ENCODE measurements at regions not wholly inside any gene's neighbourhood (a gene's known extent, or its start where the extent isn't known, plus 50 kb on each side); places are given as distances from the start of the nearest gene placed in this dataset.

DNA sequence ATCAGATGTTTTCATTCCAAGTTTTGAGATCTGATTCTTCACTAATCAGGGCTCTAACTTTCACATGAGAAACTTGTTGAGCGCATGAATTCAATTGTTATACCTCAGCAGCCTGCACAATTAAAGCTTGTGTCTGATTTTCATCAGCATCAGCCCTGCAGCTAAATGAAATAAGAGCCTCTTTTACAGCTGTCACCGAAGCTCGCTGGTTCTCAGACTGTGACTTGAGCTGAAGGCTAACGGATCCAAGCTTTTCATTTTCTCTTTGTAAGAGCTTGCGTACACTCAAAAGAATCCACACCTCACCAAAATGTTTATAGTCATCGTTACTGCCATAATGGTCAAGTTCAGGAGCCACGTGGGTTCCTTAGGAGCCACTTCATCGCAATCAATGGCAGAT is 65.5 kb upstream of the BEGAIN start:
- POLR2A ChIA-PET, result no interaction called here
- no peak overlapping the region for H3K27ac Mint-ChIP-seq (ENCODE audit: low read depth, unreplicated experiment)
- peaks cover 5% of the 10 kb centered on the region for H3K4me1 Mint-ChIP-seq (ENCODE audit: insufficient read depth, unreplicated experiment)
- intact Hi-C loops (cut with micrococcal nuclease), result no loop called here
- H3K9me3 Mint-ChIP-seq (ENCODE audit: unreplicated experiment), result no peaks in the 10 kb centered on the region
- no TSS peak for BruUV-seq (replicated peaks)
- peaks cover 11% of the 10 kb centered on the region for H3K27me3 Mint-ChIP-seq (ENCODE audit: insufficient read depth, unreplicated experiment)
- DNase-seq (ENCODE audit: unreplicated experiment), result no peak
- H3K36me3 Mint-ChIP-seq (ENCODE audit: insufficient read depth, unreplicated experiment), result no peaks in the 10 kb centered on the region
- TF ChIP-seq, protein P1, sequence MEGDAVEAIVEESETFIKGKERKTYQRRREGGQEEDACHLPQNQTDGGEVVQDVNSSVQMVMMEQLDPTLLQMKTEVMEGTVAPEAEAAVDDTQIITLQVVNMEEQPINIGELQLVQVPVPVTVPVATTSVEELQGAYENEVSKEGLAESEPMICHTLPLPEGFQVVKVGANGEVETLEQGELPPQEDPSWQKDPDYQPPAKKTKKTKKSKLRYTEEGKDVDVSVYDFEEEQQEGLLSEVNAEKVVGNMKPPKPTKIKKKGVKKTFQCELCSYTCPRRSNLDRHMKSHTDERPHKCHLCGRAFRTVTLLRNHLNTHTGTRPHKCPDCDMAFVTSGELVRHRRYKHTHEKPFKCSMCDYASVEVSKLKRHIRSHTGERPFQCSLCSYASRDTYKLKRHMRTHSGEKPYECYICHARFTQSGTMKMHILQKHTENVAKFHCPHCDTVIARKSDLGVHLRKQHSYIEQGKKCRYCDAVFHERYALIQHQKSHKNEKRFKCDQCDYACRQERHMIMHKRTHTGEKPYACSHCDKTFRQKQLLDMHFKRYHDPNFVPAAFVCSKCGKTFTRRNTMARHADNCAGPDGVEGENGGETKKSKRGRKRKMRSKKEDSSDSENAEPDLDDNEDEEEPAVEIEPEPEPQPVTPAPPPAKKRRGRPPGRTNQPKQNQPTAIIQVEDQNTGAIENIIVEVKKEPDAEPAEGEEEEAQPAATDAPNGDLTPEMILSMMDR (IDR thresholded peaks at IDR 0.05; ENCODE audit: unreplicated experiment), result no peak
- CTCF ChIA-PET, result interaction anchor here (0.7 to 2.5 kb wide), 8 partner anchors 9 to 642 kb away, joined by 3 to 12 read pairs (median 4); no protein-coding TSS in a partner anchor
- no peak overlapping the region for H3K4me3 Mint-ChIP-seq (ENCODE audit: unreplicated experiment)

DNA sequence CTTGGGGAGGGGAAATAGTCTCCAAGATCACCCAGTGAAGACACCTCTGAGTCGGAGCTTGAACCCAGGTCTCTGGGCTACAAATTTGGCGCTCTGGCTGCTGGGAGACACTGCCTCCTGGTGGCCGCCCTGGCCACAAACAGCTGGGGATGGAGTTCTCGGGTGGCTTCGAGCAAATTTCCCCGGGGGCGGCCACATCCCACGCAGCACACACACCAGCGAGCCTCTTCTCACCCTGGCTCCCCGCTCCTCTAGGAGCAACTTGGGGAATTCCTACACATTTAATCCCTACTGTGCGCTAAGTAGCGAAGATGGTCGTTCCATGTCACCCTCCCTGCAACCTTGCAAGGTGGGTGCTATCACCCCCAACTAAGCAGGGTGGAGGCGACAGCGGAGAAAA is 66.2 kb upstream of the BEGAIN start:
- intact Hi-C loops (cut with micrococcal nuclease), result no loop called here
- Mint-ChIP-seq H3K9me3 (ENCODE audit: unreplicated experiment) (no peaks in the 10 kb centered on the region), H3K27me3 (ENCODE audit: insufficient read depth, unreplicated experiment) (peaks cover 11% of the 10 kb centered on the region), H3K36me3 (ENCODE audit: insufficient read depth, unreplicated experiment) (no peaks in the 10 kb centered on the region), H3K4me1 (ENCODE audit: insufficient read depth, unreplicated experiment) (peaks cover 5% of the 10 kb centered on the region), H3K4me3 (ENCODE audit: unreplicated experiment) (no peak overlapping the region), H3K27ac (ENCODE audit: low read depth, unreplicated experiment) (no peak overlapping the region)
- ChIA-PET CTCF (interaction anchor here (0.6 to 2.5 kb wide), 7 partner anchors 8 to 642 kb away, joined by 3 to 12 read pairs (median 5); no protein-coding TSS in a partner anchor), POLR2A (no interaction called here)
- no TSS peak for BruUV-seq (replicated peaks)
- TF ChIP-seq, protein P1 (IDR thresholded peaks at IDR 0.05; ENCODE audit: unreplicated experiment), result peak; percentile 61
- no peak for DNase-seq (ENCODE audit: unreplicated experiment)

DNA sequence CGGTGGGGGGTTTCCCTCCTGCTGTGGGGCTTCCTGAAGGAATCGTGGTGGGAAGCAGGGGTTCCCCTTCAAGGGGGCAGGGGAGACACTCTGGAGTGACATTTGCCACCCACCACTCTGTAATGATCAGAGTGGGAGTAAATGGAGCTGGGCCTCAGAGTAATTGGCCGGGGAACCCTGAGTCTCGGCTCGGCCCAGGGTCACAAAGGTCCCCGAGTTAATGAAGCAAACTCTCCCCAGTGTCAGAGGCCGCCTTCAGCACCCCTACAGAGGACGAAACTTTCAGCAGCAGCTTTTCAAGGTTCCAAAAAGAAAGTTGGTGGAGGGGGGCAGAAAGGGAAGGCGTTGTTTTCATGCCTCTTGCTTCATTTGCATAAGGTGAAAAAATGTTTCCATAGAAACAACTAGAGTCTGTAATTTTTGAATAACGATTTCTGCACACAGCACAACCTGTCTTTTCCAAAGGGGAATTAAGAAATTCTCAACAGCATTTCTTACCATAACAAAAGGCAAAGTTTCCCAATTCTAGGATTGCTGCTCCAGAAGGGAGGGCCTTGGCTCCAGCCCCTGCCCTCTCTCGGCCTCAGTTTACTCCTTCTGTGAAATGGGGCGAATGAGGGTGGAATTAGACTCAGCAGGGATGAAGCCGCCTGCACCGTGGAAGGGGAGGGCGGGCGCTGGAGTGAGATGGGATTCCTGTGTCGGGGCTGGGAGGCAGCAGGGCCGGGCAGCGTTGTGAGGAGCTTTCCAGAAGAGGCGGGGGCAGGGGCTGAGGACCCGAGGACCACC is 67.0 kb upstream of the BEGAIN start:
- TF ChIP-seq, protein P1 (IDR thresholded peaks at IDR 0.05; ENCODE audit: unreplicated experiment), result no peak
- H3K27me3 Mint-ChIP-seq (ENCODE audit: insufficient read depth, unreplicated experiment), result peaks cover 11% of the 10 kb centered on the region
- ChIA-PET POLR2A (no interaction called here), CTCF (interaction anchor here (0.6 to 2.4 kb wide), 5 partner anchors 9 to 448 kb away, joined by 3 to 9 read pairs (median 3); no protein-coding TSS in a partner anchor)
- H3K27ac Mint-ChIP-seq (ENCODE audit: low read depth, unreplicated experiment), result no peak overlapping the region
- peaks cover under 1% of the 10 kb centered on the region for H3K4me1 Mint-ChIP-seq (ENCODE audit: insufficient read depth, unreplicated experiment)
- no peaks in the 10 kb centered on the region for H3K36me3 Mint-ChIP-seq (ENCODE audit: insufficient read depth, unreplicated experiment)
- intact Hi-C loops (cut with micrococcal nuclease), result loop anchor here (1.0 kb wide), 1 partner anchor 247 kb away; no protein-coding TSS in a partner anchor
- BruUV-seq (replicated peaks), result no TSS peak
- H3K9me3 Mint-ChIP-seq (ENCODE audit: unreplicated experiment), result no peaks in the 10 kb centered on the region
- no peak overlapping the region for H3K4me3 Mint-ChIP-seq (ENCODE audit: unreplicated experiment)
- DNase-seq (ENCODE audit: unreplicated experiment), result no peak

DNA sequence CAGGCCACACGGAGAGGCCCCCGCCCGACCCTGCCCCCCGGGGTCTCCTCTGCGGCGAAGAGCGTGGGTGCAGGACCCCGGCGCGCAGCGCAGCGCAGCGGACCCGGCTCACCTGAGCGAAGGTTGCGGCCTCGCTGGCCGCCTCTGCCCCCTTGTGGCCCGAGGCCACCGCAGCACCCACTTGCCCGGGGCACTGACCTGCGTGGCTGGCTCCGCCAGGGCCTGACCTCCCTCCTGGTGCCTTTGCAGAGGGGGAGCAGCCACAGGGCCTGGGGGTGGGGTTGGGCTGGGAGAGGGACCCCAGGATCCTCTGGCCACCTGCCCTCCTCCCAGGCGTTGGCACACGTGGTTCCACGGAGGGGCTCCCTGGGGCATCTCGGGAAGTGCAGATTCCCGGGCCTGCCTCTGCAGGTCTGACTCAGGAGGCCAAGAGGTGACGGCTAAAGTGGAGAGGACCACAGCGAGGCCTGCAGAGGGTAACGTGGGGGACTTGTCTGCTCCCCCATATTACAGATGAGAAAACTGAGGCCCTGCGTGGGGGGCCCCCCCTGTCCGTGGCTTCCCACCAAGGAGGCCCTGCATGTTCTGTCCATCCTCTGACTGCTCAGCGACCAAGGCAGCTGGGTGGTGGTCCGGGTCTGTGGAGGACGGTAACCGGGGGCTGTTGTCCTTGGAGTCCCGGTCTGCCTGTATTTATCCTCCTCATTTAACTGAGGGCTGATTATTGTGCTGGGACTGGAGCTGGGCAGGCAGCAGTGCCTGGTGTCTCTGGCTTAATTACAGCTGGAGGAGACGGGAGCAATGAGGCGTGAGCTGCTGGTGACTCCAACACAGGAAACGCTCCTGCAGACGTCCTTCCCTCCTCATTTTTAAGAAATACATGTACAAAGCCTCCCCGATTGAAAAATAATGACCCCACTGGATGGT is 67.9 kb upstream of the BEGAIN start:
- H3K4me1 Mint-ChIP-seq (ENCODE audit: insufficient read depth, unreplicated experiment), result no peaks in the 10 kb centered on the region
- no peaks in the 10 kb centered on the region for H3K9me3 Mint-ChIP-seq (ENCODE audit: unreplicated experiment)
- CTCF ChIA-PET, result interaction anchor here (0.6 to 2.5 kb wide), 6 partner anchors 9 to 584 kb away, joined by 3 to 8 read pairs (median 3); no protein-coding TSS in a partner anchor
- H3K4me3 Mint-ChIP-seq (ENCODE audit: unreplicated experiment), result no peak overlapping the region
- no peak for DNase-seq (ENCODE audit: unreplicated experiment)
- intact Hi-C loops (cut with micrococcal nuclease), result loop anchor here (1.0 kb wide), 1 partner anchor 246 kb away; no protein-coding TSS in a partner anchor
- no peaks in the 10 kb centered on the region for H3K36me3 Mint-ChIP-seq (ENCODE audit: insufficient read depth, unreplicated experiment)
- TF ChIP-seq, protein P1 (IDR thresholded peaks at IDR 0.05; ENCODE audit: unreplicated experiment), result peak; percentile 52
- no TSS peak for BruUV-seq (replicated peaks)
- peaks cover 11% of the 10 kb centered on the region for H3K27me3 Mint-ChIP-seq (ENCODE audit: insufficient read depth, unreplicated experiment)
- no peak overlapping the region for H3K27ac Mint-ChIP-seq (ENCODE audit: low read depth, unreplicated experiment)
- POLR2A ChIA-PET, result no interaction called here

Data from MCF 10A (cell line).